ENCODE measurements at regions not wholly inside any gene's neighbourhood (a gene's known extent, or its start where the extent isn't known, plus 50 kb on each side); places are given as distances from the start of the nearest gene placed in this dataset.

- no peaks in the 10 kb centered on the region for H3K36me3 ChIP-seq (ENCODE audit: control insufficient read depth, insufficient read depth, low read length)
- no peak for TF ChIP-seq CTCF (IDR thresholded peaks at IDR 0.05; ENCODE audit: insufficient read depth, low read length, poor library complexity, severe bottlenecking)
- no peaks in the 10 kb centered on the region for H3K27me3 ChIP-seq (ENCODE audit: control insufficient read depth, insufficient read depth, low read length)
- no peak overlapping the region for H3K4me3 ChIP-seq (ENCODE audit: low read depth, low read length)
- DNase-seq (ENCODE audit: low read depth) = no peak
Observed at GRCh38 chr3:88712552-88712951, 394.9 kb upstream of the EPHA3 start.

GRCh38 chr3:88713233-88713691 is 394.2 kb upstream of the EPHA3 start:
- peak; percentile 10 for DNase-seq (ENCODE audit: low read depth)
- no peaks in the 10 kb centered on the region for H3K36me3 ChIP-seq (ENCODE audit: control insufficient read depth, insufficient read depth, low read length)
- no peak overlapping the region for H3K4me3 ChIP-seq (ENCODE audit: low read depth, low read length)
- no peak for TF ChIP-seq CTCF (IDR thresholded peaks at IDR 0.05; ENCODE audit: insufficient read depth, low read length, poor library complexity, severe bottlenecking)
- no peaks in the 10 kb centered on the region for H3K27me3 ChIP-seq (ENCODE audit: control insufficient read depth, insufficient read depth, low read length)

GRCh38 chr3:88725440-88726165 is 381.8 kb upstream of the EPHA3 start:
- DNase-seq (ENCODE audit: low read depth) = no peak
- H3K36me3 ChIP-seq (ENCODE audit: control insufficient read depth, insufficient read depth, low read length) = no peaks in the 10 kb centered on the region
- TF ChIP-seq CTCF (IDR thresholded peaks at IDR 0.05; ENCODE audit: insufficient read depth, low read length, poor library complexity, severe bottlenecking) = no peak
- no peaks in the 10 kb centered on the region for H3K27me3 ChIP-seq (ENCODE audit: control insufficient read depth, insufficient read depth, low read length)
- H3K4me3 ChIP-seq (ENCODE audit: low read depth, low read length) = no peak overlapping the region

- H3K4me3 ChIP-seq (ENCODE audit: low read depth, low read length) = no peak overlapping the region
- DNase-seq (ENCODE audit: low read depth) = no peak
- TF ChIP-seq CTCF (IDR thresholded peaks at IDR 0.05; ENCODE audit: insufficient read depth, low read length, poor library complexity, severe bottlenecking) = no peak
- H3K36me3 ChIP-seq (ENCODE audit: control insufficient read depth, insufficient read depth, low read length) = no peaks in the 10 kb centered on the region
- no peaks in the 10 kb centered on the region for H3K27me3 ChIP-seq (ENCODE audit: control insufficient read depth, insufficient read depth, low read length)
Observed at GRCh38 chr3:88732186-88732585, 375.2 kb upstream of the EPHA3 start.

GRCh38 chr3:88742106-88742505 is 365.3 kb upstream of the EPHA3 start:
- Histone ChIP-seq H3K4me3 (ENCODE audit: low read depth, low read length) (no peak overlapping the region), H3K36me3 (ENCODE audit: control insufficient read depth, insufficient read depth, low read length) (no peaks in the 10 kb centered on the region), H3K27me3 (ENCODE audit: control insufficient read depth, insufficient read depth, low read length) (no peaks in the 10 kb centered on the region)
- no peak for DNase-seq (ENCODE audit: low read depth)
- no peak for TF ChIP-seq CTCF (IDR thresholded peaks at IDR 0.05; ENCODE audit: insufficient read depth, low read length, poor library complexity, severe bottlenecking)
